Stimulated activated CD8-positive, alpha-beta memory T cell treated with anti-CD3 and anti-CD28 coated beads, Interleukin-12 subunit alpha, Interleukin-12 subunit beta, amount 100 ng/mL, for 1 hour (primary cell): ENCODE measurements at regions not wholly inside any gene's neighbourhood (a gene's known extent, or its start where the extent isn't known, plus 50 kb on each side); places are given as distances from the start of the nearest gene placed in this dataset.
"Not testable (repeated sequence)": the region's sequence is repeated elsewhere in the genome, so short reads cannot be mapped to it uniquely, and the experiment has no call there.

Experiments used
- DNase-seq: peaks from one replicate; pipeline ENCODE4 v3.0.0-alpha.2; 2020; ENCODE audit warnings: low read depth

DNA sequence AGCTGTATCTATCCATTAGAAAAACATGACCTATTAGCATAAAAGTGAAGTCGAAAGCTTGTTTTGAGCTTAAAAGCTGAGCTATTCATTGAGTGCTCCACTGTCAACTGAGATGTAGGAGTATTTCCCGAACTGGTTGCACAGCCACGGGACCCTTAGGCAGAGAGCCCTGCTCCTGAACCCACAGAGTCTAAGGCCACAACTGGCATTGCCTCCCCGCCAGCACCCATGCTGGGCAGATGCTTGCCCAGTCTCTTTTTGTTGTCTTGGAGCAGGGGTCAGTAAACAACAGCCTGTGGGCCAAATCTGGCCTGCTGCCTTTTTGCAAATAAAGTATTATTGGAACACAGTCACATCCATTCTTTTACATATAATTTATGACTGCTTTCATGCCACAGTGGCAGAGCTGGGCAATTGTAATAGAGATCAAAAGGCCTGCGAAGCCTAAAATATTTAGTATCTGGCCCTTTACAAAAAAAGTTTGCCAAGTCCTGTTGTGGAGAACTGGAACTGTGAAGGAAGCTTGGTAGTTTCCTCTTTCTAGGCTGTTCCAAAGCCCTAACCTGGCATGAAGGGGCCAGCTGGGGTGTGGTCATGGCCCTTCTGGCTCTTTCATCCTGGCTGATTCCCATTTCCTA lies 58.4 kb upstream of the WAPL start:
- DNase-seq: no peak

DNA sequence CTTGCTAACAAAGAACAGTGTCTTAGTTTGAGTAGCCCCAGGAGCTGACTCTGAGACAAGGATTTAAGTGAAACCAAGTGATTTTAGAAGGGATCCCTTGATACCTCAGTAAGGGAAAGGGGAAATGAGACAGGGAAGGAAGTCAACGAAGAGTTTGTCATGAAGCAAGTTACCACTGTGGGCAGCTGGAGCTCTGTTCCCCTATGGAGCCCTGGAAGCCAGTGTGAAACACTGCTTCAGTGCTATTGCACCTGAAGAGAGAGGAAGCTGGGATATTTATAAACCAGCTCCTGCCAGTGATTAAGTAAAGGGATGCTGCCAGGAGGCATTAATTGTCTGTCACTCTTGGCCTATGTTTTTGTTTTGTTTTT lies 58.9 kb upstream of the WAPL start:
- no peak for DNase-seq

DNA sequence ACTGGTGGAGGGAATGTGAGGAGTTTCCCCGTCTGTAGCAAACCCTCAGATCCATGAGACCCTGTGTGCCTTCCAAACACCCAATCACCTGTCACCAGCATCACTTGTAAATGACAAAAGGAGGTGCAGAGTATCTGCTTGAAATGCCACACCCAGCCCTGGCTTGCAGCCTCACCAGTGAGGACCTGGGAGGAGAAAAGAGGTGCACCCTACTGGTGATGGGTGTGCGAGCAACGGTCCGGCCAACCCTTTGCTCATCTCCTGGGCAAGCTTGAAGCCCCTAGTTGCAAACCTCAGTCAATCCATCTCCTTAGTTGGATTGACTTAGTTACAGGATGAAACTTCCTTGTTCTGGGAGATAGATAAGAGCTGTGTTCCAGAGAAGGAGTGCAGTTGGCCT lies 62.4 kb upstream of the WAPL start:
- no peak for DNase-seq

DNA sequence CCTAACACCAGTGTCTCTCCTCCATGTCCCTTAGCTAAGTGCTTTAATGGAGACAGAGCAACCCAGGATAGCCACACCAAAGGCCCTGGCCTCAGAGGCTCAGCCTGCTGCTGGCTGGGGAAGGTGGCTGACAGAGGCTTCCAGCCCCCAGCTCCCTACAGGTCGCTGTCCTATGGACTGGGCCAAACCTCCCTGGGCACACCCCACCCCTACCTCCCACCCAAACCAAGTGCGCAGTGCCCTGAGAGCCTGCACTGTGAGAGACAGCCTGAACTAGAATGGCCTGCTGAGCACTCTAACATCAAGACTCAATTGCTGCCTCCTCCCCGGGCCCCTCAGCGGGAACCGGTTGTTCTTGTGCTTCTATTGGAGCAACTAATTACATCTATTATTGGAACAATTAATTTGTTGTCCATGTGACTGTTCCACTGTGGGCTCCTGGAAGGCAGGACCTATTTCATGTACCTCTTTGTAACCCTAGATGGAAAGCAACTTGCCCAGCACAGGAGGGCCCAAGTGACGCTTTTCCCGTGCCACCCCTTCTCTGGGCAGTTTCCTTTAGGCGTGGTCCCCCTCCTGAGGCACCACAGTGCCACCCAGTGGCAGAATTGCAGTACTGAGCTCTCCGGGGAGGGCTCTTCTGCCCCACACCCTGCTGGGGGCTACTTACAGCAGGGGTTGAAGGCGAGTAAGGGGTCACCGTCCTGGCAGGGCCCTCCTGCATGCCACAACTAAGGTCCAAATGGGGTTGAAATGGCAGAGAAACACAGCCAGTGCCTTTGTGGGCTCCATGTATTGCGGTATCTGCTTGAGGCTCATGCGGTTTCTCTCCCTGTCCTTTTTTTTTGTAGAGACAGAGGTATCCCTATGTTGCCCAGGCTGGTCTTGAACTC lies 63.7 kb upstream of the WAPL start:
- DNase-seq: peak; percentile 60

DNA sequence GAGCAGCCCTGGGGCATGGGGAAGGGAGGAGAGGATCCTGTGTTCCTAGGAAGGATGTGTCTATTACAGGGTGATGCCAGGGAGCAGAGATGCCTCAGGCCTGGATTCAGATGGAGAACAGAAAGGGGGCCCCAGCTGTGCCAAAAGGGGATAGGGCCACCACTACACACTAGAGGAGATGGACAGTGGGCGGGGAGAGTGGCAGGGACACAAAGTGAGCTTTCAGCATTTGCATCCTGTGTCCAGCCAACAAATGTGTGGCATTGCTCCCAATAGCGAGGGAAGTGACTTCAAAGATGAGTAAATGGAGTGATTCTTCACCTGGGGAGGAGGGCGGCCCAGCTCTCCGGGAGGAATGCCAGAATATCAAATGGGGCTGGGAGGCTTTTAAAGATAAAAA lies 64.9 kb upstream of the WAPL start:
- DNase-seq: no peak

DNA sequence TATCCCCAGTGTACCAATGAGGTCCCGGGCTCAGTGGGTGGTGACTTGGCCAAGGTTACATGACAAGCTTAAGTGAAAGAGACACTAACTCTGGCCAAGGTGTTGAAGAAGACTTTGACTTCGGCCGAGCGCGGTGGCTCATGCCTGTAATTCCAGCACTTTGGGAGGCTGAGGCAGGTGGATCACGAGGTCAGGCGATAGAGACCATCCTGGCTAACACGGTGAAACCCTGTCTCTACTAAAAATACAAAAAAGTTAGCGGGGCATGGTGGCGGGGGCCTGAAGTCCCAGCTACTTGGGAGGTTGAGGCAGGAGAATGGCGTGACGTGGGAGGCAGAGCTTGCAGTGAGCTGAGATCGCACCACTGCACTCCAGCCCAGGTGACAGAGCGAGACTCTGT lies 65.6 kb upstream of the OPN4 start:
- DNase-seq: not testable (repeated sequence)

DNA sequence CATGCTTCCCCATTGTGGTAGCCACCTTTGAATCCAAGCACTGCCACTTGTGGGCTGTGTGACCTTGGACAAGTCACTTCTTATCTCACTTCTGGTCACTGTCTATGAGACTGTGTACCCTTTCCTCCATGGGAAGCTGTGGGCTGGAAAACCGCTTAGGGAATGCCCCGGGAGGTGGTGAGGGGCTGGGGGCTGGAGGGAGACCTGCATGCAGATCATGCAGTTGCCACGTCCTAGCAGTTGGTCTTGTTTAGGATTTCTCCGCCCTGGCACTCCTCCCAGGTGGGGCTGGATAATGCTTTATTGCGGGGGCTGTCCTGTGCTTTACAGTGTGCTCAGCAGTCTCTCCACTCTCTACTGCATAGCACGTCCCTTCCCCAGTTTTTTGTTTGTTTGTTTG lies 62.9 kb upstream of the OPN4 start:
- DNase-seq: no peak

DNA sequence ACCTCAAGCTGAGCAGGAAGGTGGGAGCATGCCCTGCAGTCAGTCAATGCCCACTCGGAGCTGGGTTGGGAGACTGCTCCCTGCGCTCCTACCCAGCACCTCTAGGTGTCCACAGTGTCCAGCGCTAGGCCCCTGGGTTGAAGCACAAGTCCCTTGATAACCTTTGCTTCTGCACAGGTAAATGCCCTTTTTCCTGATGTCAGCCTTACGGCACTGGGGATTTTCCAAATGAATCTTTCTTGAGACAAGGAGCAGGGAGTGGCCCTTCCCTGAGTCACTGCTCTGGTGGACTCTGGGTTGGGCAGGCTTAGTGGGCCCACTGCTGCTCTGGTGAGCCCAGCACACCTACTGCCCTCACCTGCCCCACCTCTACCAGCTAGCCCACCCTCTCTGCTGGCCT lies 61.9 kb upstream of the OPN4 start:
- DNase-seq: no peak

DNA sequence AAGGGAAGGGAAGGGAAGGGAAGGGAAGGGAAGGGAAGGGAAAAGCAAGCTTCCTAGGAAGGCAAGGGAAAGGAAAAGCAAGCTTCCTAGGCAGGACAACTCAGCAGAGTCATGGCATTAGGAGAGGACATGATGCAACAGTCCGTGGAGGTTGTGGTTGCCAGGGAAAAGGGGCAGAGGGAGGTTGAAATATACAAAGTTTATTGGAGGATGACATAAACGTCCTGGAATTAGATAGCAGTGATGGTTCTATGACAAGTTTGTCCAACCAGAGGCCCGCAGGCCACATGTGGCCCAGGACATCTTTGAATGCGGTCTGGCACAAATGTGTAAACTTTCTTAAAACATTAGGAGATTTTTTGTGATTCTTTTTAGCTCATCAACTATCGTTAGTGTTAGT lies 59.8 kb upstream of the OPN4 start:
- DNase-seq: no peak

DNA sequence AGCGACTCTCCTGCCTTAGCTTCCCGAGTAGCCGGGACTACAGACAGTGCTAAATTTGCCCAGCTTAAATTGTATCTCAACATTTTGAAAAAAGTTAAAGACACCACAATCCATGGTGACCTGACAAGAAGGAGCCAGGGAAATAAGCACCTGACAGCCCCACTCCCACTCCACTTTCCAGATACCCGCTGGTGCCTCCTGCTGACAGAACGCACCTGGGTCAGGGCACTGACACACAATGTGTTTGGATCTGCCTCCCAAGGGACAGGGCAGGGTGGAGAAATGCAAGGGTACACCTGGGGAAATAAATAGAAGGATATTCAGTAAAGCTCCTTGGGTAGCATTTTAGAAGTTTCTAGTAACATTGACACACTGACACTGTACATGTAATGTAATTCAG lies 58.9 kb upstream of the OPN4 start:
- no peak for DNase-seq

DNA sequence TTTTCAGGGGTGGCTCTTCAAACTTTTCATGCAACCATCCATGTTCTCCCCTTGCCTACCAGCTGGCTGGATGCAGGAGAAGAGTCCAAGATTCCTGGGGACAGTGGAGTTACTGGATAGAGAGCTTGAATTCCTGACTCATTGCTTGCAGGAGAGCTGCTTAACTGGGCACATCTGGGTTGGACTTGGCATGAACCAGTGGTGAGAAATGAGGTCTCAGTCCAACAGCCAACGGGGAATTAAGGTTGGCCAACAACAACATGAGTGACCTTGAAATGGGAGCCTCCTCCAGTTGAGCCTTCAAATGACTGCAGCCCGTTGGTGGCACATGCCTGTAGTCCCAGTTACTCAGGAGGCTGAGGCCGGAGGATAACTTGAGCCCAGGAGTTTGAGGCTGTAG lies 58.1 kb upstream of the OPN4 start:
- DNase-seq: no peak

DNA sequence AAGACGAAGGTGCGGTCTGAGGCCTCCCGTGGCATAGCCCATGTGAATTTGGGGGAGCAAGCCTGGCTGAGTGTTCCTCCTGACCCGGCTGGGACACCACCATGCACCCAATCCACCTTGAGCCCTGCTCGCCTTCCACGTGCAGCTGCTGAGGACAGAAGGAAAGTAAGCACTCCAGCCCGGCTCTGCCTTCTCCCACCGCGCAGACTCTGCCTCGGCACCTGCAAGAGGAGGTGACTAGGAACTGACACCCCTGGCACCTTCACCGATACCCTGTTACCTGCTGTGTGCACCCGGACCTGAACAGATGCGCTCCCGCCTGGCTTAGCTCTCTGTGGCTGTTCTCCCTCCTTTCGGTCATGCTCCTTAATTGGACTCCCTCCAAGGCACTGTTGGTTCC lies 57.0 kb upstream of the OPN4 start:
- DNase-seq: no peak

DNA sequence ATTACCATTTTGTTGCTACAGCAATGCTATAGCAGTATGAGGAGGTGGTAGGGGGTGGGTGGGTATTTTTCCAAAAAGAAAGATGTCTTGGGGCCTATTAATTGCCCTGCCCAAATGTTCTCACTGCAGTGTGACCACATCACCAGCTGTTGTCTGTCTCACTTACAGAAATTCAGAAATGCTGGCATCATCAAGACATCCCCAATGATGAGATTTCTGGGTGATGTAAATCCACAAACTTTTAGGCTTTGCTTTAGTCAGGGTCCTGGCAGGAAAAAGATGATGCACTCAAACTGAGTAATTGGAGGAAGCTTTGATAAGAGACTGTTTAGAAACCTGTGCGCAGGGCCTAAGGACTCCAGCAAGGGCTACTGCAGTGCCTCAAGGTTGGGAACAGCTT lies 56.2 kb upstream of the OPN4 start:
- DNase-seq: no peak

DNA sequence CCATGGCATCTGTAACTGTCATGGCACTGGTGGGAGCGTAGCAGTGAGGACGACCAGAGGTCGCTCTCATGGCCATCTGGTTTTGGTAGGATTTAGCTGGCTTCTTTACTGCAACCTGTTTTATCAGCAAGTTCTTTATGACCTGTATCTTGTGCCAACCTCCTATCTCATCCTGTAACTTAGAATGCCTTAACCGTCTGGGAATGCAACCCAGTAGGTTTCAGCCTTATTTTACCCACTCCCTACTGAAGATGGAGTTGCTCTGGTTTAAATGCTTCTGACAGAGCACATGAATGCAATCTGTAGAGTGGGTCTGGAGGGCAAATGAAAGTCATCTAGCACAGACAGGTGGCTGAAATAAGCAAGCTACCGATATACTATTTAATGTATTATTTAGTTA lies 55.3 kb upstream of the OPN4 start:
- DNase-seq: no peak

DNA sequence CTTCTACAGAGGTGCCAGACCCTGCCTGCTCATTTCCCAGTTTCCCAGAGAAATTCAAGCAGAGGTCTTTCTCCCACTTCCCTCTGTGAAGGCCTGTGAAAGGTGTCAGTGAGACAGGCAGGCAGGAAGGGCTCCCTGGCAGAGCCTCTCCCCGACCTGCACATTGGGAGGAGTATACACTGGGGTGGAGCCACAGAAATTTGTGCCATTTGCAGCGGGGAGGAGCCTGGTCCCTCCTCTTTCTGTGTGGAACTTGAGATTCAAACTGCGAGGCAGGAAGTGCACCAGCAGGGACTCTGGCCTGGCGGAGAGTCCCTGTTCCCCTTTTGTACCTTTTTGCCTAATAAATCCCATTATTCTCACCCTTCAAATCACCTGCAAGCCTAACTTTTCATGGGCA lies 54.6 kb upstream of the OPN4 start:
- no peak for DNase-seq

DNA sequence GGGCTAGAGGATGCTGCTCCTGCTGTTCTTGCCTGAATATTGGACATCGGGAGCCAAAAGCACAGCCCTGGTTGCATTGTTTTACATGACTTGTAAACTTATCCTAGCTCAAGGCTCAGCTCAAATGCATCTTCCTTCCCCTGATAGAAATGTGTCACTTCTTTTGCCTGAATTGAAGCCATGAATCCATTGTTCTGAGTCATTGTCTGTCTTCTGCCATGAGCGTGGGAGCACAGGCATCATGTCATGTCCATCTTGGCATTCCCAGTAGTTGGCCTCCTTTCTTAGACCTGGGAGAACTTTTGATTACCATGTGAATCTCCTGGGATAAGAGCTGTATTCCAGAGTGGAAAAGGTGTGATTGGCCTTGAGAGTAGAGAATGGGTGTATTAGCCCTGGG lies 54.1 kb upstream of the OPN4 start:
- no peak for DNase-seq

DNA sequence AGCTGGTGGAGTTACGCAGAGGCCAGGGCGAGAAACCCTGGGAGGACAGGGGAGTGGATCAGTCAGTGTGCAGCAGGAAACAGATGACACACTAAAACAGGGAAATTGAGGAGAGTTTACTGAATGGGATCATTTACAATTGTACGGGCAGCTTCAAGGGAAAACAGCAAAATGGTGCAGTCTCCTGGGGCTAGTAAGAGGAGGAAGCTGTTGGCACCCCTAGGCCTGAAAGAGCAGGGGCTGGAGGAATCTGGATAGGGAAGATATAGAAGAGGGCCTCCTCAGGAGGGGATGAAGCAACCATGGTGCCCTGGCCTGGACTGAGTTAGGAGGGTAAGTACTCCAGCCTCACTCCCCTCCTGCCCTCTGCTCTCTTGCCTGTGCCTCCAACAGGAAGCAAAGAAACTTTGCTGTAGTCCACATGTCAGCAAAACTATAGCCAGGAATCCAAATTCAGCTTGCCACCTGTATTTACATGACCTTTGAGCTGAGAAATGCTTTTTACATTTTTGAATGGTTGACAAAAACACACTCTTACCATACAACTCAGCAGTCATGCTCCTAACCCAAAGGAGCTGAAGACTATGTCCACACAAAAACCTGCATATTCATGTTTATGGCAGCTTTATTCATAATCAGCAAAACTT lies 52.3 kb upstream of the OPN4 start:
- no peak for DNase-seq

DNA sequence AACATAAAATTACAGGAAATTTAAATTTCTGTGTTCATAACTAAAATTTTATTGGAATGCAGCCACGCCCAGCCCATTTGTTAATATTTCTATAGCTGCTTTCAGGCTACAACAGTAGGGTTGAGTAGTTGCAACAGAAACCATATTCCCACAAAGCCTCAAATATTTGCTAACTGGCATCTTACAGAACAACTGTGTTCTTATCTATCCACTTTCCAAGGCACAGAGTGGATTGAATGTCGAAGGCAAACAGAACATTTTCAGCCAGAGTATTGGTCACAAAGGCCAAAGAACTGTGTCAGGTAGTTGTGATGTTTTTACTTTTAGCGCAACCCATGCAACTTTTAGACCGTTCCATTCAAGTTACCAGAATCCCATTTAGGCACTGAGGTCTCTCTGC lies 51.1 kb upstream of the OPN4 start:
- DNase-seq: no peak
